ENCODE measurements at regions not wholly inside any gene's neighbourhood (a gene's known extent, or its start where the extent isn't known, plus 50 kb on each side); places are given as distances from the start of the nearest gene placed in this dataset.

GRCh38 chr3:74891312-74891711 is 276.9 kb upstream of the CNTN3 start:
- H3K18ac ChIP-seq (ENCODE audit: low read length), result no peak overlapping the region
- H3K9ac ChIP-seq (ENCODE audit: low read depth, low read length, poor library complexity), result no peak overlapping the region
- no peak overlapping the region for H4K91ac ChIP-seq (ENCODE audit: low read depth, low read length, poor library complexity)
- H2BK120ac ChIP-seq (ENCODE audit: low read depth, low read length), result no peak overlapping the region
- no peak overlapping the region for H3K4ac ChIP-seq (ENCODE audit: low read length)
- no CpG with 5 or more reads among the region's 6 CpGs for WGBS, 2 donors (ENCODE audit: extremely low coverage in 2 of 2, insufficient read length in 2 of 2, insufficient replicate concordance in 1 of 2)
- no peaks in the 10 kb centered on the region for H3K79me1 ChIP-seq (ENCODE audit: low read depth, low read length)
- H2BK5ac ChIP-seq (ENCODE audit: low read length), result no peak overlapping the region
- no peaks in the 10 kb centered on the region for H3K9me3 ChIP-seq (replicated peaks in 1 of 2; ENCODE audit: control insufficient read depth in 2 of 2, insufficient read depth in 1 of 2, low read depth in 1 of 2, low read length in 2 of 2)
- no peak overlapping the region for H3K27ac ChIP-seq (replicated peaks; ENCODE audit: low read length)
- H3K23ac ChIP-seq (ENCODE audit: low read depth, low read length, poor library complexity), result no peak overlapping the region
- H3K4me3 ChIP-seq (ENCODE audit: low read length in 2 of 2), result no peak overlapping the region
- no peak overlapping the region for H3K4me2 ChIP-seq (ENCODE audit: insufficient read depth, low read length, poor library complexity, severe bottlenecking)
- no peak overlapping the region for H2AK5ac ChIP-seq (ENCODE audit: low read depth, low read length)
- no peaks in the 10 kb centered on the region for H3K27me3 ChIP-seq (ENCODE audit: control insufficient read depth in 3 of 3, insufficient read depth in 3 of 3, low read depth in 1 of 3, low read length in 3 of 3)
- H3K14ac ChIP-seq (ENCODE audit: low read length), result no peak overlapping the region
- H3K36me3 ChIP-seq (replicated peaks in 1 of 2; ENCODE audit: control insufficient read depth in 2 of 2, insufficient read depth in 2 of 2, low read length in 2 of 2), result no peaks in the 10 kb centered on the region
- H2BK12ac ChIP-seq (ENCODE audit: low read length), result no peak overlapping the region
- H3K4me1 ChIP-seq (ENCODE audit: control insufficient read depth in 2 of 2, insufficient read depth in 1 of 2, low read depth in 1 of 2, low read length in 2 of 2), result no peaks in the 10 kb centered on the region
- DNase-seq (ENCODE audit: low spot score), result no peak
- H2BK15ac ChIP-seq (ENCODE audit: low read length), result no peak overlapping the region
- no peak overlapping the region for H2AFZ ChIP-seq (ENCODE audit: low read length)
- H4K8ac ChIP-seq (ENCODE audit: low read depth, low read length), result no peak overlapping the region

DNA sequence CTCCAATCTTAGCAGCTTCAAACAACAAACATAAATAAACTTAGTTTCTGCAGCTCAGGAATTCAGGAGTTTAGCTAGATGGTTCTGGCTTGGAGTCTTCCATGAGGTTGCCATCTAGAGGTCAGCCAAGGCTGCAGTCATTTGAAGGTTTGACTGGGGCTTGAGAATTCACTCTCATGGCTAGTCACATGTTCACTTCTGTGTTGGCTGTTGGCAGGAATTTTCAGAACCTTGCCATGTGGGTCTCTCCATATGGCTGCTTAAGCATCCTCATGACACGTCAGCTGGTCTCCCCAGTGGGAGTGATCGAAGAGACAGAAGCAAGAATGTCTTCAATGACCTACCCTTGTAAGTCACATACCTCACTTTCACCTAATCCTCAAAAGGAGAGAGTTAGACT is 269.2 kb upstream of the CNTN3 start:
- Histone ChIP-seq H3K14ac (ENCODE audit: low read length) (no peak overlapping the region), H3K9me3 (replicated peaks in 1 of 2; ENCODE audit: control insufficient read depth in 2 of 2, insufficient read depth in 1 of 2, low read depth in 1 of 2, low read length in 2 of 2) (no peaks in the 10 kb centered on the region), H3K4me2 (ENCODE audit: insufficient read depth, low read length, poor library complexity, severe bottlenecking) (no peak overlapping the region), H3K4me1 (ENCODE audit: control insufficient read depth in 2 of 2, insufficient read depth in 1 of 2, low read depth in 1 of 2, low read length in 2 of 2) (peaks cover 2 to 3% of the 10 kb centered on the region in 2 donors), H2BK15ac (ENCODE audit: low read length) (no peak overlapping the region), H3K36me3 (replicated peaks in 1 of 2; ENCODE audit: control insufficient read depth in 2 of 2, insufficient read depth in 2 of 2, low read length in 2 of 2) (no peaks in the 10 kb centered on the region), H2BK5ac (ENCODE audit: low read length) (no peak overlapping the region), H2BK12ac (ENCODE audit: low read length) (no peak overlapping the region), H2BK120ac (ENCODE audit: low read depth, low read length) (no peak overlapping the region), H2AFZ (ENCODE audit: low read length) (peak overlapping the region; percentile 15), H3K4me3 (ENCODE audit: low read length in 2 of 2) (no peak overlapping the region), H3K18ac (ENCODE audit: low read length) (no peak overlapping the region), H3K23ac (ENCODE audit: low read depth, low read length, poor library complexity) (no peak overlapping the region), H2AK5ac (ENCODE audit: low read depth, low read length) (no peak overlapping the region), H3K9ac (ENCODE audit: low read depth, low read length, poor library complexity) (no peak overlapping the region), H4K8ac (ENCODE audit: low read depth, low read length) (no peak overlapping the region), H3K4ac (ENCODE audit: low read length) (no peak overlapping the region), H4K91ac (ENCODE audit: low read depth, low read length, poor library complexity) (no peak overlapping the region), H3K79me1 (ENCODE audit: low read depth, low read length) (no peaks in the 10 kb centered on the region), H3K27me3 (ENCODE audit: control insufficient read depth in 3 of 3, insufficient read depth in 3 of 3, low read depth in 1 of 3, low read length in 3 of 3) (no peaks in the 10 kb centered on the region), H3K27ac (replicated peaks; ENCODE audit: low read length) (no peak overlapping the region)
- DNase-seq (ENCODE audit: low spot score), result no peak
- no CpG with 5 or more reads among the region's 2 CpGs for WGBS, 2 donors (ENCODE audit: extremely low coverage in 2 of 2, insufficient read length in 2 of 2, insufficient replicate concordance in 1 of 2)

GRCh38 chr3:74883222-74883621 is 268.8 kb upstream of the CNTN3 start:
- no peak overlapping the region for H4K8ac ChIP-seq (ENCODE audit: low read depth, low read length)
- DNase-seq (ENCODE audit: low spot score), result no peak
- no CpG with 5 or more reads among the region's 1 CpG for WGBS, 2 donors (ENCODE audit: extremely low coverage in 2 of 2, insufficient read length in 2 of 2, insufficient replicate concordance in 1 of 2)
- no peaks in the 10 kb centered on the region for H3K9me3 ChIP-seq (replicated peaks in 1 of 2; ENCODE audit: control insufficient read depth in 2 of 2, insufficient read depth in 1 of 2, low read depth in 1 of 2, low read length in 2 of 2)
- H3K79me1 ChIP-seq (ENCODE audit: low read depth, low read length), result no peaks in the 10 kb centered on the region
- H3K14ac ChIP-seq (ENCODE audit: low read length), result no peak overlapping the region
- H2BK5ac ChIP-seq (ENCODE audit: low read length), result no peak overlapping the region
- no peak overlapping the region for H3K4me2 ChIP-seq (ENCODE audit: insufficient read depth, low read length, poor library complexity, severe bottlenecking)
- H3K27me3 ChIP-seq (ENCODE audit: control insufficient read depth in 3 of 3, insufficient read depth in 3 of 3, low read depth in 1 of 3, low read length in 3 of 3), result no peaks in the 10 kb centered on the region
- no peak overlapping the region for H3K4me3 ChIP-seq (ENCODE audit: low read length in 2 of 2)
- H3K27ac ChIP-seq (replicated peaks; ENCODE audit: low read length), result no peak overlapping the region
- H2BK120ac ChIP-seq (ENCODE audit: low read depth, low read length), result no peak overlapping the region
- H2BK12ac ChIP-seq (ENCODE audit: low read length), result no peak overlapping the region
- H3K23ac ChIP-seq (ENCODE audit: low read depth, low read length, poor library complexity), result no peak overlapping the region
- no peaks in the 10 kb centered on the region for H3K36me3 ChIP-seq (replicated peaks in 1 of 2; ENCODE audit: control insufficient read depth in 2 of 2, insufficient read depth in 2 of 2, low read length in 2 of 2)
- no peak overlapping the region for H3K4ac ChIP-seq (ENCODE audit: low read length)
- H3K9ac ChIP-seq (ENCODE audit: low read depth, low read length, poor library complexity), result no peak overlapping the region
- no peak overlapping the region for H2AK5ac ChIP-seq (ENCODE audit: low read depth, low read length)
- H2BK15ac ChIP-seq (ENCODE audit: low read length), result no peak overlapping the region
- no peak overlapping the region for H3K18ac ChIP-seq (ENCODE audit: low read length)
- H2AFZ ChIP-seq (ENCODE audit: low read length), result peak overlapping the region; percentile 15
- no peak overlapping the region for H4K91ac ChIP-seq (ENCODE audit: low read depth, low read length, poor library complexity)
- H3K4me1 ChIP-seq (ENCODE audit: control insufficient read depth in 2 of 2, insufficient read depth in 1 of 2, low read depth in 1 of 2, low read length in 2 of 2), result peaks cover 2 to 3% of the 10 kb centered on the region in 2 donors

DNA sequence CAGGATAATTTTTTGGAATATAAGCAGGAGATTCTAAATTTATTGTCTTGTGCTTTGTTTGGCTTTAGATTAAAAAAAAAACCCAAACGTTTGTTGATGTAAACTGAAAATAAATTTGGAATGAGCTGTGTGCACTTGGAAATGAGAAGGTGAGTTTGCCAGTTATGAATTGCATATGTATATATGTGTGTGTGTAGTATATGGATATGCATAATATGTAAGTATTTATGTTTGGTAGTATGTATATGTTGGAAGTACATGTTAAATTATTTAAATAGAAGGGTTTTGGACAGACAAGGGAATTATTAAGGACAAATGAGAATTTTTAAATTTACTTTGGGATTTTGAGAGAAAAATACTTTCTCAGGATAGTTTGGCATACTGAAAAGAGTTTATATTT is 265.8 kb upstream of the CNTN3 start:
- no CpG with 5 or more reads among the region's 1 CpG for WGBS, 2 donors (ENCODE audit: extremely low coverage in 2 of 2, insufficient read length in 2 of 2, insufficient replicate concordance in 1 of 2)
- no peak for DNase-seq (ENCODE audit: low spot score)
- Histone ChIP-seq H2AK5ac (ENCODE audit: low read depth, low read length) (no peak overlapping the region), H3K36me3 (replicated peaks in 1 of 2; ENCODE audit: control insufficient read depth in 2 of 2, insufficient read depth in 2 of 2, low read length in 2 of 2) (no peaks in the 10 kb centered on the region), H3K14ac (ENCODE audit: low read length) (no peak overlapping the region), H3K79me1 (ENCODE audit: low read depth, low read length) (no peaks in the 10 kb centered on the region), H3K4me2 (ENCODE audit: insufficient read depth, low read length, poor library complexity, severe bottlenecking) (no peak overlapping the region), H2BK15ac (ENCODE audit: low read length) (no peak overlapping the region), H3K27ac (replicated peaks; ENCODE audit: low read length) (no peak overlapping the region), H3K4ac (ENCODE audit: low read length) (no peak overlapping the region), H4K8ac (ENCODE audit: low read depth, low read length) (no peak overlapping the region), H2AFZ (ENCODE audit: low read length) (no peak overlapping the region), H3K23ac (ENCODE audit: low read depth, low read length, poor library complexity) (no peak overlapping the region), H3K9ac (ENCODE audit: low read depth, low read length, poor library complexity) (no peak overlapping the region), H2BK12ac (ENCODE audit: low read length) (no peak overlapping the region), H3K4me1 (ENCODE audit: control insufficient read depth in 2 of 2, insufficient read depth in 1 of 2, low read depth in 1 of 2, low read length in 2 of 2) (peaks cover 2 to 3% of the 10 kb centered on the region in 2 donors), H3K9me3 (replicated peaks in 1 of 2; ENCODE audit: control insufficient read depth in 2 of 2, insufficient read depth in 1 of 2, low read depth in 1 of 2, low read length in 2 of 2) (no peaks in the 10 kb centered on the region), H3K27me3 (ENCODE audit: control insufficient read depth in 3 of 3, insufficient read depth in 3 of 3, low read depth in 1 of 3, low read length in 3 of 3) (no peaks in the 10 kb centered on the region), H2BK5ac (ENCODE audit: low read length) (no peak overlapping the region), H4K91ac (ENCODE audit: low read depth, low read length, poor library complexity) (no peak overlapping the region), H2BK120ac (ENCODE audit: low read depth, low read length) (no peak overlapping the region), H3K18ac (ENCODE audit: low read length) (no peak overlapping the region), H3K4me3 (ENCODE audit: low read length in 2 of 2) (no peak overlapping the region)
